Liver (tissue), 8 donors: ENCODE measurements at regions not wholly inside any gene's neighbourhood (a gene's known extent, or its start where the extent isn't known, plus 50 kb on each side); places are given as distances from the start of the nearest gene placed in this dataset.

Experiments used
- DNase-seq: peaks from one replicate; pipeline ENCODE4 v3.0.0-alpha.2; 2017; ENCODE audit warnings: low spot score
- H3K27ac ChIP-seq, 2 donors: one replicate each; pipeline ENCODE4 v1.7.0; 2013; ENCODE audit warnings: inconsistent platforms in 2 of 2, low read length in 2 of 2, control low read depth in 1 of 2, low read depth in 1 of 2, mild to moderate bottlenecking in 1 of 2
- H3K27me3 ChIP-seq, 4 donors: one replicate each; pipeline versions ENCODE4 v1.6.1 to v1.7.0; 2013; ENCODE audit warnings: low read length in 3 of 4, inconsistent platforms in 1 of 4, mild to moderate bottlenecking in 1 of 4, moderate library complexity in 1 of 4; ENCODE audit not compliant: control insufficient read depth in 4 of 4, insufficient read depth in 4 of 4
- H3K36me3 ChIP-seq, 4 donors: one replicate each; pipeline versions ENCODE4 v1.6.1 to v1.7.0; 2013; ENCODE audit warnings: low read length in 3 of 4, mild to moderate bottlenecking in 3 of 4, low read depth in 1 of 4, moderate library complexity in 1 of 4; ENCODE audit not compliant: control insufficient read depth in 4 of 4, insufficient read depth in 3 of 4
- H3K4me1 ChIP-seq, 4 donors: one replicate each; pipeline versions ENCODE4 v1.6.1 to v1.7.0; 2013; ENCODE audit warnings: low read length in 3 of 4, mild to moderate bottlenecking in 3 of 4, moderate library complexity in 1 of 4; ENCODE audit not compliant: control insufficient read depth in 4 of 4, insufficient read depth in 4 of 4
- H3K4me3 ChIP-seq, 3 donors: one replicate each; pipeline versions ENCODE4 v1.6.1 to v1.7.0; 2013; ENCODE audit warnings: low read length in 3 of 3, control low read depth in 1 of 3, low read depth in 1 of 3, mild to moderate bottlenecking in 1 of 3
- H3K9ac ChIP-seq, 2 donors: one replicate each; pipeline ENCODE4 v1.7.0; 2013; ENCODE audit warnings: low read length in 2 of 2, mild to moderate bottlenecking in 2 of 2, moderate library complexity in 2 of 2, control low read depth in 1 of 2, low read depth in 1 of 2
- H3K9me3 ChIP-seq, 4 donors: one replicate each; pipeline versions ENCODE4 v1.6.1 to v1.7.0; 2013; ENCODE audit warnings: low read length in 3 of 4; ENCODE audit not compliant: control insufficient read depth in 4 of 4
- ATF3 ChIP-seq: IDR thresholded peaks from 2 replicates; pipeline ENCODE4 v1.6.1; 2016; ENCODE audit warnings: antibody characterized with exemption
- CTCF ChIP-seq: fragments of 150-350 bp; IDR thresholded peaks from 2 replicates; pipeline ENCODE4 v1.5.1; 2017; ENCODE audit warnings: improper control_type of control experiment, low read depth, low read length; ENCODE audit not compliant: missing input control
- EGR1 ChIP-seq, 2 donors: IDR thresholded peaks; 2 replicates each; pipeline ENCODE4 v1.6.1; 2016 to 2018; ENCODE audit warnings: antibody characterized with exemption in 2 of 2, low read depth in 2 of 2
- FOXA1 ChIP-seq: IDR thresholded peaks from 2 replicates; pipeline ENCODE4 v1.6.1; 2016; ENCODE audit warnings: antibody characterized with exemption
- FOXA2 ChIP-seq: IDR thresholded peaks from 2 replicates; pipeline ENCODE4 v1.6.1; 2016; ENCODE audit warnings: antibody characterized with exemption
- GABPA ChIP-seq, 2 donors: IDR thresholded peaks in 1 of 2; conservative IDR thresholded peaks in 1 of 2; 2 replicates each; pipeline ENCODE4 v1.6.1; 2016; ENCODE audit warnings: antibody characterized with exemption in 2 of 2, mild to moderate bottlenecking in 1 of 2, moderate library complexity in 1 of 2
- HNF4A ChIP-seq, 2 donors: conservative IDR thresholded peaks; 2 replicates each; pipeline ENCODE4 v1.6.1; 2016; ENCODE audit warnings: antibody characterized with exemption in 2 of 2, mild to moderate bottlenecking in 2 of 2
- HNF4G ChIP-seq: IDR thresholded peaks from 2 replicates; pipeline ENCODE4 v1.6.1; 2016; ENCODE audit warnings: antibody characterized with exemption
- JUND ChIP-seq, 2 donors: IDR thresholded peaks; 2 replicates each; pipeline ENCODE4 v1.6.1; 2016; ENCODE audit warnings: antibody characterized with exemption in 2 of 2
- MAX ChIP-seq: IDR thresholded peaks from 2 replicates; pipeline ENCODE4 v1.6.1; 2016; ENCODE audit warnings: antibody characterized with exemption
- NR2F2 ChIP-seq: IDR thresholded peaks from 2 replicates; pipeline ENCODE4 v1.6.1; 2016; ENCODE audit warnings: antibody characterized with exemption
- RXRA ChIP-seq, 2 donors: IDR thresholded peaks; 2 replicates each; pipeline ENCODE4 v1.6.1; 2017 to 2018; ENCODE audit warnings: antibody characterized with exemption in 2 of 2, mild to moderate bottlenecking in 1 of 2
- SP1 ChIP-seq: IDR thresholded peaks from 2 replicates; pipeline ENCODE4 v1.6.1; 2018; ENCODE audit warnings: antibody characterized with exemption, mild to moderate bottlenecking
- TAF1 ChIP-seq: conservative IDR thresholded peaks from 2 replicates; pipeline ENCODE4 v1.6.1; 2016; ENCODE audit warnings: antibody characterized with exemption, mild to moderate bottlenecking
- YY1 ChIP-seq: IDR thresholded peaks from 2 replicates; pipeline ENCODE4 v1.6.1; 2016; ENCODE audit warnings: antibody characterized with exemption, mild to moderate bottlenecking
- ZBTB33 ChIP-seq: IDR thresholded peaks from 2 replicates; pipeline ENCODE4 v1.6.1; 2016; ENCODE audit warnings: antibody characterized with exemption
- WGBS: extraction: QIAGEN DNeasy Blood & Tissue Kit; methylation state at CpG from one replicate; pipeline ENCODE4 v1.1.7; 2013; 5-methylcytosine and 5-hydroxymethylcytosine counted together
- TF ChIP-seq, protein P1 (sequence below): IDR thresholded peaks from 2 replicates; pipeline ENCODE4 v1.6.1; 2016; ENCODE audit warnings: antibody characterized with exemption, mild to moderate bottlenecking
- donor health status: healthy.
- donor health status: healthy.
- donor health status: healthy.
- donor health status: healthy.
- donor health status: healthy.

DNA sequence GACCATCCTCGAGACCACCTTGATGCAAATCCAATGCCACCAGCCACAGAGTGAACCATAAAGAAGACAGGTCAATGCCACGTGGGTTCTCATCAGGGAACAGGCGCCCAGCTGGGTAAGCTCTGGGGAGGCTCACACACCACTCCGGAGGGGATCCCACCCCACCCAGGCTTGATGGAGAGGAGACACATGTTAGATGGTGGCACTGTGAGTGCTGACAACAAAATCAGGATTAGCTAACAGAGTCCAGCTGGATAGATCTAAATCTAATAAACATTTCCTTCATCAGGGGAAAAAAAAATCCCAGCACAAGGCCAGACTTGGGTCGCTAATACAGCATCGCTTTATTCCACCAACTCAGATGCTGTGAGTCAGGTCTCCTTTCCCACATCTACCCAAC, 132.2 kb upstream of the TNR start:
- H3K9me3 ChIP-seq: no peaks in the 10 kb centered on the region
- WGBS: 93% methylated on average over 6 of the region's 6 CpGs
- no peak overlapping the region for H3K27ac ChIP-seq
- TF ChIP-seq FOXA1 (no peak), EGR1 (IDR thresholded peaks at IDR 0.05; ENCODE audit: low read depth in 2 of 2) (no peak), JUND (IDR thresholded peaks at IDR 0.05) (no peak), FOXA2 (no peak), NR2F2 (no peak), RXRA (IDR thresholded peaks at IDR 0.05) (no peak), MAX (no peak), HNF4G (no peak), ATF3 (no peak), GABPA (IDR thresholded peaks at IDR 0.05 in 1 of 2, conservative IDR thresholded peaks at IDR 0.05 in 1 of 2) (no peak), ZBTB33 (no peak), YY1 (no peak), HNF4A (conservative IDR thresholded peaks at IDR 0.05) (no peak)
- TF ChIP-seq, protein P1, sequence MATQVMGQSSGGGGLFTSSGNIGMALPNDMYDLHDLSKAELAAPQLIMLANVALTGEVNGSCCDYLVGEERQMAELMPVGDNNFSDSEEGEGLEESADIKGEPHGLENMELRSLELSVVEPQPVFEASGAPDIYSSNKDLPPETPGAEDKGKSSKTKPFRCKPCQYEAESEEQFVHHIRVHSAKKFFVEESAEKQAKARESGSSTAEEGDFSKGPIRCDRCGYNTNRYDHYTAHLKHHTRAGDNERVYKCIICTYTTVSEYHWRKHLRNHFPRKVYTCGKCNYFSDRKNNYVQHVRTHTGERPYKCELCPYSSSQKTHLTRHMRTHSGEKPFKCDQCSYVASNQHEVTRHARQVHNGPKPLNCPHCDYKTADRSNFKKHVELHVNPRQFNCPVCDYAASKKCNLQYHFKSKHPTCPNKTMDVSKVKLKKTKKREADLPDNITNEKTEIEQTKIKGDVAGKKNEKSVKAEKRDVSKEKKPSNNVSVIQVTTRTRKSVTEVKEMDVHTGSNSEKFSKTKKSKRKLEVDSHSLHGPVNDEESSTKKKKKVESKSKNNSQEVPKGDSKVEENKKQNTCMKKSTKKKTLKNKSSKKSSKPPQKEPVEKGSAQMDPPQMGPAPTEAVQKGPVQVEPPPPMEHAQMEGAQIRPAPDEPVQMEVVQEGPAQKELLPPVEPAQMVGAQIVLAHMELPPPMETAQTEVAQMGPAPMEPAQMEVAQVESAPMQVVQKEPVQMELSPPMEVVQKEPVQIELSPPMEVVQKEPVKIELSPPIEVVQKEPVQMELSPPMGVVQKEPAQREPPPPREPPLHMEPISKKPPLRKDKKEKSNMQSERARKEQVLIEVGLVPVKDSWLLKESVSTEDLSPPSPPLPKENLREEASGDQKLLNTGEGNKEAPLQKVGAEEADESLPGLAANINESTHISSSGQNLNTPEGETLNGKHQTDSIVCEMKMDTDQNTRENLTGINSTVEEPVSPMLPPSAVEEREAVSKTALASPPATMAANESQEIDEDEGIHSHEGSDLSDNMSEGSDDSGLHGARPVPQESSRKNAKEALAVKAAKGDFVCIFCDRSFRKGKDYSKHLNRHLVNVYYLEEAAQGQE: no peak
- no peaks in the 10 kb centered on the region for H3K27me3 ChIP-seq
- no peak for DNase-seq
- H3K4me3 ChIP-seq: no peak overlapping the region
- H3K9ac ChIP-seq: no peak overlapping the region
- no peaks in the 10 kb centered on the region for H3K4me1 ChIP-seq
- H3K36me3 ChIP-seq: no peaks in the 10 kb centered on the region

DNA sequence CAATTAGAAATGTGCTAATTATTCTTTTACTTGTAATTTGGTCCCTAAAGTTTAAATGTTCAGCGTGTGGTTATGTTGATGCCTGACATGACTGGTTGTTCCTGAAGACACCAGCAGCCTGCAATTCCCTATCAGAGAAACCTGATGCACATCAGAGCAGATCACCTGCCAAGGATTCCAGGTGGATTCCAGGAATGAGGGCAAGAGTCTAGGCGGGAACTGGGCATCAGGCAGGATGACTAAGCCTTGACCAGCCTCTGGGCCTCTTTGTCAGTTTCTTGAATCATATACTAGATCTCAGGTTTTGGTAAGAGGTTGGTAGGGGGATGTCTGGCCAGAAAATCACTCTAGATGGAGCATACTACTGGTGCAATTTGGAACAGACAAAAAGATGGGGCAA, 130.7 kb upstream of the TNR start:
- DNase-seq: no peak
- H3K27me3 ChIP-seq: no peaks in the 10 kb centered on the region
- 89% methylated on average over 2 of the region's 2 CpGs for WGBS
- H3K9me3 ChIP-seq: no peaks in the 10 kb centered on the region
- H3K36me3 ChIP-seq: no peaks in the 10 kb centered on the region
- no peak overlapping the region for H3K4me3 ChIP-seq
- no peak overlapping the region for H3K9ac ChIP-seq
- no peaks in the 10 kb centered on the region for H3K4me1 ChIP-seq
- TF ChIP-seq MAX (no peak), RXRA (IDR thresholded peaks at IDR 0.05) (no peak), ATF3 (no peak), SP1 (no peak), NR2F2 (no peak), GABPA (IDR thresholded peaks at IDR 0.05 in 1 of 2, conservative IDR thresholded peaks at IDR 0.05 in 1 of 2) (no peak), TAF1 (no peak), FOXA2 (no peak), CTCF (no peak), ZBTB33 (no peak)
- no peak overlapping the region for H3K27ac ChIP-seq
